ENCODE measurements at regions not wholly inside any gene's neighbourhood (a gene's known extent, or its start where the extent isn't known, plus 50 kb on each side); places are given as distances from the start of the nearest gene placed in this dataset.

- TF ChIP-seq CTCF (IDR thresholded peaks at IDR 0.05; ENCODE audit: poor library complexity), result no peak
- no peak for TF ChIP-seq EZH2phosphoT487 (IDR thresholded peaks at IDR 0.05; ENCODE audit: low read depth, severe bottlenecking, unreplicated experiment)
Measured at GRCh38 chr13:59450229-59450628, 713.5 kb downstream of the DIAPH3 start.

All from hepatocyte (in vitro differentiated cells).